HepG2 (cell line): ENCODE measurements at regions not wholly inside any gene's neighbourhood (a gene's known extent, or its start where the extent isn't known, plus 50 kb on each side); places are given as distances from the start of the nearest gene placed in this dataset.

Experiments used
- ATAC-seq: fragments of 200-7000 bp; cut with Tn5 transposase; 3 replicates; pipeline ENCODE4 v1.9.1; 2020; ENCODE audit warnings: mild to moderate bottlenecking, moderate library complexity
- BruUV-seq: library from RNA; stranded (reverse); fragments of 400-500 nt; replicated peaks from 2 replicates; lab custom pipeline; 2021; lab: Mats Ljungman, UMichigan
- CTCF ChIA-PET: fragments of 300-600 bp; formaldehyde crosslinking; extraction: SDS; loops from one replicate; lab custom pipeline; 2021; ENCODE audit warnings: low total read pairs, inconsistent platforms, low intra/inter-chr PET ratio; lab: Yijun Ruan, JAX
- POLR2A ChIA-PET: fragments of 350-600 bp; sonication (Branson Sonifier 250); formaldehyde crosslinking; loops from one replicate; lab custom pipeline; 2020; ENCODE audit warnings: antibody characterized with exemption, inconsistent platforms; lab: Yijun Ruan, JAX
- DNase-seq: peaks from one replicate; pipeline ENCODE4 v3.0.0-alpha.2; 2015; ENCODE audit warnings: low spot score
- FAIRE-seq: peaks from 3 replicates; lab custom pipeline; 2011; peaks lifted over from hg19 to GRCh38; lab: Jason Lieb, UNC
- H2AFZ ChIP-seq: one replicate; pipeline ENCODE4 v1.6.1; 2011; ENCODE audit warnings: low read length, inconsistent platforms
- H3K27ac ChIP-seq: fragments of 300-600 bp; 3 replicates; pipeline ENCODE4 v1.8.0; 2011; ENCODE audit warnings: mixed run types, mild to moderate bottlenecking, mixed read lengths, low read length, inconsistent platforms; ENCODE audit not compliant: insufficient read depth; ENCODE audit errors: extremely low read length
- H3K27me3 ChIP-seq, 2 experiments: fragments of 200-600 bp in 1 of 2; 2 replicates in 1 of 2; 3 replicates in 1 of 2; pipeline versions ENCODE4 v1.6.0 to v1.8.0; 2011; ENCODE audit warnings: low read length in 2 of 2, mild to moderate bottlenecking in 2 of 2, moderate library complexity in 2 of 2, inconsistent platforms in 1 of 2; ENCODE audit not compliant: insufficient read depth in 2 of 2, control insufficient read depth in 1 of 2
- H3K36me3 ChIP-seq, 2 experiments: fragments of 200-600 bp in 1 of 2; replicated peaks in 1 of 2; 2 replicates in 1 of 2; 3 replicates in 1 of 2; pipeline versions ENCODE4 v1.5.1 to v1.8.0; 2011; ENCODE audit warnings: low read length in 2 of 2, inconsistent platforms in 1 of 2; ENCODE audit not compliant: insufficient read depth in 2 of 2, control insufficient read depth in 1 of 2
- H3K4me1 ChIP-seq: 2 replicates; pipeline ENCODE4 v1.5.1; 2012; ENCODE audit warnings: low read length, inconsistent platforms; ENCODE audit not compliant: insufficient read depth
- H3K4me2 ChIP-seq: 2 replicates; pipeline ENCODE4 v1.6.0; 2011; ENCODE audit warnings: low read depth, low read length, inconsistent platforms
- H3K4me3 ChIP-seq, 3 experiments: fragments of 200-600 bp in 1 of 3; sonication (generic), shearing (Covaris generic) in 1 of 3; replicated peaks in 1 of 3; 2 replicates each; pipeline ENCODE4 v1.5.1; 2011 to 2016; ENCODE audit warnings: low read length in 3 of 3, inconsistent platforms in 2 of 3, low read depth in 2 of 3, mild to moderate bottlenecking in 2 of 3, control low read depth in 1 of 3, mixed read lengths in 1 of 3; ENCODE audit not compliant: insufficient read depth in 1 of 3
- H3K79me2 ChIP-seq: one replicate; pipeline ENCODE4 v1.6.1; 2011; ENCODE audit warnings: low read length, inconsistent platforms; ENCODE audit not compliant: insufficient read depth
- H3K9ac ChIP-seq: 2 replicates; pipeline ENCODE4 v1.6.0; 2011; ENCODE audit warnings: mild to moderate bottlenecking, low read depth, low read length, inconsistent platforms; ENCODE audit not compliant: insufficient read depth
- H3K9me3 ChIP-seq: 2 replicates; pipeline ENCODE4 v1.5.1; 2012; ENCODE audit warnings: mild to moderate bottlenecking, low read length
- H4K20me1 ChIP-seq: 2 replicates; pipeline ENCODE4 v1.6.0; 2011; ENCODE audit warnings: inconsistent platforms, mild to moderate bottlenecking, low read length, moderate library complexity; ENCODE audit not compliant: insufficient read depth
- DNMT1 ChIP-seq: sonication (generic); formaldehyde crosslinking; IDR thresholded peaks from 2 replicates; pipeline ENCODE4 v1.5.1; 2020; ENCODE audit warnings: mild to moderate bottlenecking, missing genetic modification reagents
- PAXIP1 ChIP-seq: sonication (generic); formaldehyde crosslinking; conservative IDR thresholded peaks from 2 replicates; pipeline ENCODE4 v1.4.0; 2020; ENCODE audit warnings: mild to moderate bottlenecking, missing genetic modification reagents, moderate library complexity
- PLRG1 ChIP-seq: fragments of 450-650 bp; conservative IDR thresholded peaks from 2 replicates; pipeline ENCODE4 v1.6.1; 2016
- PPARG ChIP-seq: conservative IDR thresholded peaks from 2 replicates; pipeline ENCODE4 v1.6.1; 2016; ENCODE audit warnings: missing biosample characterization, missing genetic modification reagents
- RELA ChIP-seq: sonication (generic); formaldehyde crosslinking; IDR thresholded peaks from 2 replicates; pipeline ENCODE4 v1.4.0; 2020; ENCODE audit warnings: missing genetic modification reagents
- SIX1 ChIP-seq: sonication (generic); formaldehyde crosslinking; IDR thresholded peaks from 2 replicates; pipeline ENCODE4 v1.4.0; 2020; ENCODE audit warnings: missing genetic modification reagents, borderline replicate concordance
- SP4 ChIP-seq: sonication (generic); formaldehyde crosslinking; IDR thresholded peaks from 2 replicates; pipeline ENCODE4 v1.8.1; 2023; ENCODE audit warnings: mild to moderate bottlenecking, missing genetic modification reagents
- TAF15 ChIP-seq: fragments of 200-400 bp; formaldehyde crosslinking; IDR thresholded peaks from one replicate; pipeline ENCODE4 v1.6.1; 2018; ENCODE audit warnings: mild to moderate bottlenecking, low read depth, low read length; ENCODE audit not compliant: poor library complexity, severe bottlenecking
- ZBTB20 ChIP-seq: sonication (generic); formaldehyde crosslinking; IDR thresholded peaks from 2 replicates; pipeline ENCODE4 v1.8.1; 2023; ENCODE audit warnings: missing genetic modification reagents, low read depth, mild to moderate bottlenecking, borderline replicate concordance
- ZNF160 ChIP-seq: sonication (generic); formaldehyde crosslinking; IDR thresholded peaks from 2 replicates; pipeline ENCODE4 v1.8.0; 2022; ENCODE audit warnings: mild to moderate bottlenecking, inconsistent platforms, missing genetic modification reagents
- ZNF354B ChIP-seq: sonication (generic); formaldehyde crosslinking; IDR thresholded peaks from 2 replicates; pipeline ENCODE4 v1.8.0; 2022; ENCODE audit warnings: mild to moderate bottlenecking, missing genetic modification reagents
- ZNF501 ChIP-seq: sonication (generic); formaldehyde crosslinking; IDR thresholded peaks from 2 replicates; pipeline ENCODE4 v1.5.1; 2020; ENCODE audit warnings: mild to moderate bottlenecking, moderate library complexity, missing genetic modification reagents
- WGBS: methylation state at CpG from one replicate; pipeline ENCODE4 v1.1.6; 2017; ENCODE audit warnings: low lambda C conversion rate; 5-methylcytosine and 5-hydroxymethylcytosine counted together
- in situ Hi-C: cut with HindIII; loops from 2 replicates; pipeline ENCODE4 v1.10.0; 2017; ENCODE audit warnings: low pct_unique_long_range_greater_than_20kb; ENCODE audit not compliant: extremely low pct_ligation_motif_present
- intact Hi-C: fragments of 100-400 bp; cut with micrococcal nuclease; formaldehyde crosslinking; loops from one replicate; pipeline ENCODE4 v1.10.0; 2022; ENCODE audit not compliant: unreplicated experiment
- TF ChIP-seq, protein P1 (sequence below): sonication (generic); formaldehyde crosslinking; IDR thresholded peaks from 2 replicates; pipeline ENCODE4 v1.4.0; 2020; ENCODE audit warnings: missing genetic modification reagents, borderline replicate concordance
- TF ChIP-seq, protein P2 (sequence below): sonication (generic); formaldehyde crosslinking; IDR thresholded peaks from 2 replicates; pipeline ENCODE4 v1.4.0; 2020; ENCODE audit warnings: missing genetic modification reagents, borderline replicate concordance

GRCh38 chr7:84735011-84735410, 451.8 kb downstream of the SEMA3D start:
- in situ Hi-C loops, result no loop called here
- Histone ChIP-seq H3K79me2 (no peaks in the 10 kb centered on the region), H4K20me1 (no peaks in the 10 kb centered on the region), H3K4me1 (no peaks in the 10 kb centered on the region), H3K9me3 (no peaks in the 10 kb centered on the region), H3K9ac (no peak overlapping the region), H3K4me3 (no peak overlapping the region), H3K27me3 (no peaks in the 10 kb centered on the region), H3K27ac (no peak overlapping the region), H3K4me2 (no peak overlapping the region), H3K36me3 (no peaks in the 10 kb centered on the region), H2AFZ (no peak overlapping the region)
- TF ChIP-seq, protein P1, sequence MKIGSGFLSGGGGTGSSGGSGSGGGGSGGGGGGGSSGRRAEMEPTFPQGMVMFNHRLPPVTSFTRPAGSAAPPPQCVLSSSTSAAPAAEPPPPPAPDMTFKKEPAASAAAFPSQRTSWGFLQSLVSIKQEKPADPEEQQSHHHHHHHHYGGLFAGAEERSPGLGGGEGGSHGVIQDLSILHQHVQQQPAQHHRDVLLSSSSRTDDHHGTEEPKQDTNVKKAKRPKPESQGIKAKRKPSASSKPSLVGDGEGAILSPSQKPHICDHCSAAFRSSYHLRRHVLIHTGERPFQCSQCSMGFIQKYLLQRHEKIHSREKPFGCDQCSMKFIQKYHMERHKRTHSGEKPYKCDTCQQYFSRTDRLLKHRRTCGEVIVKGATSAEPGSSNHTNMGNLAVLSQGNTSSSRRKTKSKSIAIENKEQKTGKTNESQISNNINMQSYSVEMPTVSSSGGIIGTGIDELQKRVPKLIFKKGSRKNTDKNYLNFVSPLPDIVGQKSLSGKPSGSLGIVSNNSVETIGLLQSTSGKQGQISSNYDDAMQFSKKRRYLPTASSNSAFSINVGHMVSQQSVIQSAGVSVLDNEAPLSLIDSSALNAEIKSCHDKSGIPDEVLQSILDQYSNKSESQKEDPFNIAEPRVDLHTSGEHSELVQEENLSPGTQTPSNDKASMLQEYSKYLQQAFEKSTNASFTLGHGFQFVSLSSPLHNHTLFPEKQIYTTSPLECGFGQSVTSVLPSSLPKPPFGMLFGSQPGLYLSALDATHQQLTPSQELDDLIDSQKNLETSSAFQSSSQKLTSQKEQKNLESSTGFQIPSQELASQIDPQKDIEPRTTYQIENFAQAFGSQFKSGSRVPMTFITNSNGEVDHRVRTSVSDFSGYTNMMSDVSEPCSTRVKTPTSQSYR (CRISPR knock-in tag), result no peak
- TF ChIP-seq, protein P2, sequence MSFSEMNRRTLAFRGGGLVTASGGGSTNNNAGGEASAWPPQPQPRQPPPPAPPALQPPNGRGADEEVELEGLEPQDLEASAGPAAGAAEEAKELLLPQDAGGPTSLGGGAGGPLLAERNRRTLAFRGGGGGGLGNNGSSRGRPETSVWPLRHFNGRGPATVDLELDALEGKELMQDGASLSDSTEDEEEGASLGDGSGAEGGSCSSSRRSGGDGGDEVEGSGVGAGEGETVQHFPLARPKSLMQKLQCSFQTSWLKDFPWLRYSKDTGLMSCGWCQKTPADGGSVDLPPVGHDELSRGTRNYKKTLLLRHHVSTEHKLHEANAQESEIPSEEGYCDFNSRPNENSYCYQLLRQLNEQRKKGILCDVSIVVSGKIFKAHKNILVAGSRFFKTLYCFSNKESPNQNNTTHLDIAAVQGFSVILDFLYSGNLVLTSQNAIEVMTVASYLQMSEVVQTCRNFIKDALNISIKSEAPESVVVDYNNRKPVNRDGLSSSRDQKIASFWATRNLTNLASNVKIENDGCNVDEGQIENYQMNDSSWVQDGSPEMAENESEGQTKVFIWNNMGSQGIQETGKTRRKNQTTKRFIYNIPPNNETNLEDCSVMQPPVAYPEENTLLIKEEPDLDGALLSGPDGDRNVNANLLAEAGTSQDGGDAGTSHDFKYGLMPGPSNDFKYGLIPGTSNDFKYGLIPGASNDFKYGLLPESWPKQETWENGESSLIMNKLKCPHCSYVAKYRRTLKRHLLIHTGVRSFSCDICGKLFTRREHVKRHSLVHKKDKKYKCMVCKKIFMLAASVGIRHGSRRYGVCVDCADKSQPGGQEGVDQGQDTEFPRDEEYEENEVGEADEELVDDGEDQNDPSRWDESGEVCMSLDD, result no peak
- no peak for TF ChIP-seq ZNF354B (CRISPR knock-in tag)
- TF ChIP-seq PLRG1, result no peak
- TF ChIP-seq DNMT1 (CRISPR knock-in tag), result no peak
- TF ChIP-seq RELA (CRISPR knock-in tag), result no peak
- no peak for TF ChIP-seq PPARG (CRISPR knock-in tag)
- no peak for TF ChIP-seq SP4 (CRISPR knock-in tag)
- no peak for TF ChIP-seq PAXIP1
- TF ChIP-seq ZBTB20 (CRISPR knock-in tag), result no peak
- TF ChIP-seq SIX1 (CRISPR knock-in tag), result no peak
- TF ChIP-seq ZNF160 (CRISPR knock-in tag), result no peak
- no peak for TF ChIP-seq TAF15
- no peak for TF ChIP-seq ZNF501 (CRISPR knock-in tag)
- ATAC-seq (no peak), FAIRE-seq (no peak), DNase-seq (no peak)
- ChIA-PET CTCF (no interaction called here), POLR2A (no interaction called here)
- no TSS peak for BruUV-seq
- 0% methylated on average over 3 of the region's 3 CpGs for WGBS
- intact Hi-C loops, result no loop called here
